ENCODE measurements at regions not wholly inside any gene's neighbourhood (a gene's known extent, or its start where the extent isn't known, plus 50 kb on each side); places are given as distances from the start of the nearest gene placed in this dataset.
"Not testable (repeated sequence)": the region's sequence is repeated elsewhere in the genome, so short reads cannot be mapped to it uniquely, and the experiment has no call there.

DNA sequence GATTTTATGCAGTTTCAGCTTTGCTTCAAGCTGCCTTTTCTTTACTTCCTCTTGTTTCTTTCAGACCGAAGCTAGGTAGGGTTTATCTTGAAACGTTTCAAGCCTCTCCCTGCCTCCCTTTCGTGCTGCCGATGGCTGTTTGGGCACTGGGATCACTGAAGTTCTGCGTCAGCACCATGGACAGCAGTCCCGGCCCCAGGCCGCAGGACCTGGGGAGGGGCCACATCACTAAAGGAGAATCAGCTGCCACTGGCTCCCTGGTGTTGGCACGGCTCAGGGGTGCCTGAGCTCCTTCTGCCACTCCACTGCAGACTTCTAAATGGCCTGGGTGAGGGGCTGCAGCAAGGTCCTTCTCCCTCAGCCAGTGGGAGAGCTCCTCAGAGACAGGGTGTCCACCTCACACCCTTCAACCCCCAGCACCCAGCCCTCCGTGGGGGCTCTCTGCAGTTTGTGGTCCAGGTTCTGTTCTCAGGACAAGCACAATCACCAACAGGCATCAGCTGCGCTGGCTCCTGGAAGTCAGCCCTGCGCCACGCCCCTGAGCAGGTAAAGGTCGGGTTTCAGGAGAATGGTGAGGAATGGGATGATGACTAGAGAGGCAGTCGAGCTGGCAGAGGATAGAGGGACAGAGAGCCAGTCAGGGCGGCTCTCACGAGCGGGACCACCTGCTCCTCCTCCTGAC, 387.2 kb downstream of the TCERG1L start:
- no peak for DNase-seq

DNA sequence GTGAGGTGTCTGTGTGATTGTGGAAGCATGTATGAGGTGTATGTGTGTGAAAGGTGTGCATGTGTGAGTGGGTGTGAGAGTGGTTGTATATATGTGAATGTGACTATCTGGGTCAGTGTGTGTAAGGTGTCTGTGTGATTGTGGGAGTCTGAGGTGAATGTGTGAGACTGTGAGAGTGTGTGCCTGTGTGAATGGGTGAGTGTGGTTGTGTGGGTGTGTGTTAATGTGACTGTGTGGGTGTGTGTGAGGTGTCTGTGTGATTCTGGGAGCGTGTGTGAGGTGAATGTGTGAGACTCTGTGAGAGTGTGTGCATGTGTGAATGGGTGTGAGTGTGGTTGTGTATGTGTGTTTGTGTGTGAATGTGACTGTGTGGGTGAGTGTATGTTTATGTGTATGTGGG, 385.1 kb downstream of the TCERG1L start:
- DNase-seq: no peak

DNA sequence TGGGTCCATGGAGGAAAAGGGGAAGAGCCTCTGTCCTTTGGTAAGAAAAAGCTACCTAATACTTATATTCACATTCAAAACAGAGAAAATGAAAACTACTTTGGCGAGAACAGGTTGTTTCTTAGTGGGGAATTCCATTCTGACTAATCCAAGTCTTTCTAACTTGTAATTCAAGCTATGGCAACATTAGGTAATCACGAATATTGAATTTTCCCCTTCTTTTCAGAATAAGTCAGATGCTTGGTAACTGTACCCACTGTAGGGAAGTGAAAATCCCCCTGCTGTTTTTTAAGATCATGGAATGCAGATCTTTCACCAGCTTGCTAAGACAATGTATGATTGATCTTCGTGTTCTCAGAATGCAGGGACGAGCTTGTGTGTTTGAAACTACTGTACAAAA, 384.4 kb downstream of the TCERG1L start:
- no peak for DNase-seq

DNA sequence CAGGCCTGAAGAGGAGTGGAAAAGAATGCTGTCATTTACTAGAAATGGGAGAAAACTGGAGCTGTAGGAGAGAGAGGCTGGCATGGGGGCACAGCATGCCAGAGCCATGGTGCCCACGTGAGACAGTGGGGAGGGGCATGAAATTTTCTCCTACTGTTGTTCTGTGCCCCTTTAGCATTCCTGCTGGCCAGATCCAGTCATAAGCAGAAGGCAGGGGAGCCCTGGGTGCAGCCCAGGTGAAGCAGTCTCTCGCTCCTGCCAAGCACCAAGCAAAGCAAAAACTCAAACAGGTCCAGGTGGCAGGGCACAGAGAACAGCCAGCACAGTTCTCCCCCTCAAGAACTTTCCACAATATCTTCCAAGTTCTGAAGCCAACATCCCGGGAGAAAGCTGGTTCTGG, 383.2 kb downstream of the TCERG1L start:
- DNase-seq: no peak

DNA sequence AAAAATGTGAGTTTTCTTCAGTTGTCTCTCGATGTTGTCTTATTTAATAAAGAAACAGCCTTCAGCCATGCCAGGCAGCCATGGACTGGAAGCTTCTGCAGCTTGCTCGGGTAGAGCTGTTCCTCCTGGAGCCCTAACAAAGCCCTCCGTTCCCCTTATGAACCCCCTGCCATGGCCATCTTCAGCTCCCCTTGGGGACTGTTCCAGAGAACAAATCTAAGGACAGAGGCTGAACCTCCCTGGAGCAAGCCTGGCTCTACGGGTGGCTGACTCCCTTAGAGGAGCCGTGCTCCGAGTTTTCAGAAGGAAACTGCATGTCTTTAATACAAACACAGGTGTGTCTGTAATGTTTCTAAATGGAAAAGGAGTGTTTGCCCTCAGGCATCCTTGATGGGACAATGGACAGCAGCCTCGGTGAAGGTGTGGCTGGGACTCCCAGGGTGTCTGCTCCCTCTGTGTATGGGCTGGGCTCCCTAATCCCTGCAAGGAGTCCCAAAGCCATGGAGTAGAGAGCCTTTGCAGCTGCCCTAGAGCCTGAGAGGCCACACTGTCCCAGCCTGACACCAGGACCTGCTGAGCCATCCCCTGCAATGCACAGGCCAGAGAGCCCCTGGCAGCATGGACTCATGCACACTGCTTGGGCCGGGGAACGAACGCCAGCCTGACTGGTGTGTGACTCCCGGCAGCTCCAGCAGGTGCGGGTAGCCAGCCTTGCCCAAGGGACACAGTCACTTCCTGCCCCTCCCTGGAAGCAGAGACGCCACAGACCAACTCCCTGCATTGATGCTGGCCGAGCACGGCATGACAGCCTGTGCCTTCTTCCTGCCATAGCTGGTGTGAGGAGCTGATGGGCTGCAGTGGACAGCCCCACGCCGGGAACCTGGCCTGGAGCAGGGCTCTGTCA, 381.8 kb downstream of the TCERG1L start:
- peak; percentile 4 to 32 (median 13) for DNase-seq

DNA sequence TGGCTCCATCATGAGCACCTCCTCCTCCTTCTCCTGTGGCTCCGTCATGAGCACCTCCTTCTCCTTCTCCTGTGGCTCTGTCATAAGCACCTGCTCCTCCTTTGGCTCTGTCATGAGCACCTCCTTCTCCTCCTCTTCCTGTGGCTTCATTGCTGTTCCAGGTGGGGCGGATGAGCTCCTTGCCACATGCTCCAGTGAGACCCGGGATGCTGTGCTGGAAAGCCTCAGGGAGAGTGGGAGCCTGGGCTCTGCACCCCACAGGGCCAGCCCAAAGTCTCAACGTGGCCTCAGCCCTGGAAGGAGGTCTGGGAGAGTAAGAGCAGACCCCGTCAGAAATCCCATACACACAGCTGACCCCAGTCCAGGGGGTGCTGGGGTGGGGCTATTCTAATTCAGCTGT, 380.7 kb downstream of the TCERG1L start:
- no peak for DNase-seq

DNA sequence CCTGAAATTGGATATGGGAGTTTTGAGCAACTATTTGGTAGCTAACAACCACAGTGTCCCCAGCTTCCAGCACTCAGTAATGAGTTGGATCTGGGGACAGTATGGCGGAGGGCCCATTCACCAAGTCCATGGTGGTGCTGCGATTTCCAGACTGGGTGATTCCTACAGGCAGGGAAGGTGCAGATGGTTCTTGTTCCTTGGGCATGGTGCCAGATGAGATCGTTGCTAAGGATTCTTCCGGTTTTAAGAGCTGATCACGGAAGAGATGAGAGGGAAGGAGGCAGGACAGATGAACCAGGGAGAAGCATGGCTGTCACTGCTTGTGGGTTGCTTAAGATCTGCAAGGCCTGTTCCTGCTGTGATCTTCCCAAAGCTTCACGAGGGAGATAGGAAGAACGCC, 380.3 kb downstream of the TCERG1L start:
- DNase-seq: no peak

DNA sequence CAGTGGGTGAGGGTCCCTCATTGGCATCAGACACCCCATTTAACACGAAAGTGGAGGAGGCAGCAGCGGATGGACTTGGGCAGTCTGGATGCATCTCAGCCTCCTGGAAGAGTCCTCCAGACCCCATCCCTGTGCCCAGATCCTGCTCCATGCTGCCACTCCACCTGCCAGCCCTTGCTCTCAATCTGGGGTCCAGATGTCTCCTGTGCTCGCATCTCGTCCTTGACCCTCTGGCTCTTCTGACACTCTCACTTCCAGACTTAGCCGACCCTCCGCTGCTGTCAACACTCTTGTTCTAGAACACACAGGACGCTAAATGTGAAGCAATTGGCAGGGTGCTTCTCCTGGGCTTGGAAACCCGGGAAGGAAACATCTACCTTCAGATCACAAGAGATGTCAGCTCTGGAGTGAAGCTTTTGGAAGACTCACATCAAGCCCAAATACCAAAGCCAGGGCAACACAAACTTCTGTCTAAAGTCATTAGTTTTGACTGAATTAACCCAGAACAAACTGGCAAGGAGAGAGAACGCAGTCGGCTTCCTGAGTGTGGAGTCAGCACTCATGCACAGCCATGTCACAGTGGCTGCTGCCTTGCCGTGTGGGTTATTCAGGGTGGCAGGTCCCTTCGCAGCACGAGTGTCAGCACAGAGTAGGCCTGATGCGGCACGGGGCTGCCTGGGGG, 379.1 kb downstream of the TCERG1L start:
- no peak for DNase-seq

DNA sequence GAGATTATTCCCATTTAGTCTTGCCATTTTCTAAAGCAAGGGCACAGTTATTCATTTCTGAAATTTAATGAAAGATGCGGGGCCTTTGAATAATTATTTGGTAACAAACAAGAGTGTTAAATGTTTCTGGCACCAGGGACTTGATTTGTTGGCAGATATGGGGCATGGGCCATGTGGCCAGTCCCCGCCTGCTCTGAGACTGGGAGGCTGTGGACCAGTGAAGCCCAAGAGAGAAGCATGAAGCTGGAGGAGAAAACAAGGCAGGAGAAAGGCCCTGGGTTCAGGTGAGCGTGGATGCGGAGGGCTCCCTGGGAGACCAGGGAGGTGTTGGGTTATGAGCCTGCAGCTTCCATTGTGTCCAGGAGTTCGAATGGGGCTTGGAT, 378.5 kb downstream of the TCERG1L start:
- DNase-seq: no peak

DNA sequence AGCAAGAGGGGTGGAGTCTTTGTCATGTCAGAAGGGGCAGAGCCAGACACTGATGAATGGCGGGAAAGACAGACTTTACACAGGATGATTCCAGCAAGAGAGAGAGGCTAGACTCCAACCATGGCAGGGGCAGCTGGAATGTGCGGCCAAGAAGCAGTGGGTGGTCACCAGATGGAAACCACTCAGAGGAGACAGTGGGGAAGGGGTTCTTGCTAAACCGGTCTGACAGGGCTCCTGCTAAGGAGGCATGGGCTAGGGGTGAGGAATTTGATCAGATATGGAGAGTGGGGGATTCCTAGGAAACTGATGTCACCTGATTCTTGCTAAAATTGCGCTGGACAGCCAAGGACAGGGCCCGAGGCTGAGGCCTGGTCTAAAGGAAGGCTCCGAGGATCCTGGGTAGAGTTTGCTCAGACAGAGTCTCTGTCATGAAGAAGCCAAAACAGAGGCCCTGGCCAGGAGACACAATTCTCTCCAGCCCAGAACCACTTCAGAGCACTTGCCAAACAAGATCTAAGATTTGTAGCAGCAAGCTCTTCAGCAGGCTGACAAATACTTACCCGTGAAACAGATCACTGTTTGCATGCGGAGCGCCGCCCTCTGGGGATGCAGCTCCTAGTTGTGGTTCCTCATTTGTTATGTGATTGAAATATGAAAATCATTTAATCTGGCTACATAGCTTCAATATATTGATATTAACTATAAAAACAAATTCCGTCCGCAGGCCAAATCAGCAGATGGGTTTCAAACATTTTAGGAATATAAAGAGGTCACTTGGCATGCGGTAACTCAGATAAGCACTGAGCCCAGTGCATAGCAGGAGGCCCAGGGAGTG, 377.0 kb downstream of the TCERG1L start:
- peak; percentile 1 to 17 (median 10) for DNase-seq

DNA sequence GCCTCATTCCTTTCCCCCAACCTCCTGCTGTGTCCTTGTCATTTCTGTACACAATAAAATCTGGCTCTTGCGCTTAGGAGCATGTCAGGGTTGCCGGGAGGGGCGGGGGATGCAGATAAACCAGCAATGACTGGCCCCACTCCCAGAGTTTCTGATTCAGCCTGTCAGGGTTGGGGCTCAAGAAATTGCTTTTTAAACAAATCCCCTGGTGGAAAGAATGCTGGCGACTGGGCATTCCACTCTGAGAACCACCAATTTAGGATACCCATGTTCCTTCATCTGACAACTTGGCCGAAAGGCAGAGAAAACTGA, 376.4 kb downstream of the TCERG1L start:
- peak; percentile 15 to 28 (median 23) for DNase-seq

DNA sequence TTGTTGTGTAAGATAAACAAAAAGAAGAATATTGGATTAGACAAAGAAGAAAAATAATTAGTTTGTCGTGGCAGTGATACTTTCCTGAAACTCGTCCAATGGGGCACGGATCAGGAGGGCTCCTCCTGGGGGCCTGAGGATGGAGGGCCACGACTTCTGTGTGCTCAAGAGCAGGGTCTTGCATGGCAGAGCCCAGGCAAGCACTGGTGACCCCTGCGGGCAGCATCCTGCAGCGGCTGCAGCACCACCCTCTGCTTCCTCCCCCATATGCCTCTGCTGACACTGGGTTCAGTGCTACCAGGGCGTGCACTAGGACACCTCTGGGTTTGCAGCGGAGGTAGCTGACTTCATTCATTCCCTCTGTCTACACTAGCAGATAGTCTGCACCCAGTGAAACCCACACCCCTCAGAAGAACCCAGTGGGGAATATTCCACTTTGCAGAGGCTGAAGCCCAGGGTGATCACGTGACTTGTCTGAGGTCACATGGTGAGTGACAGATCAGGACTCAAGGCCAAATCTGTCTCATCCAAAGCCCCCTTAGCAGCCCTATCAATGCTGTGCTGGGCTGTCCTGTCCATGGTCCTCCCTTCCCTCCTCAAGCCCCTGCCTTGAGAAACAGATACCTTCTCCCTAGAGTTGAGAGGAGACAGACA, 375.5 kb downstream of the TCERG1L start:
- no peak for DNase-seq

DNA sequence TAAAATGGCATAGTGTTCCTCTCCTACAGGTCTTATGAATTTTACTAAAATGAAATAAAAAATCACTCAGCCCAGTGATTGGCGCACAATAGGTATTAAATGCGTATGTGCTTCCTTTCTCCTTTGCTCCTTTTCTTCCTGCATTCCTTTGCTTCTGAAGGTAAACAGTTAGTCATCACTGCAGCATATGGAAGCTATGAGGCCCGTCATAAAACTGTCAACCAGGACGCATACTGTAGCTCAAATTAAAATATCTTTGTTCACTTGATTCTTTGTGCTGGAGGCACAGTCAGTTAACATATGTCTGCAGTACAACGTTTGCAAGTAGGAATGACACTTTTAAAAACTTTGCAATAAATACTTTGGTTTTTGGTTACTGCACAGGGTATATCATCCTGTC, 374.7 kb downstream of the TCERG1L start:
- DNase-seq: no peak

DNA sequence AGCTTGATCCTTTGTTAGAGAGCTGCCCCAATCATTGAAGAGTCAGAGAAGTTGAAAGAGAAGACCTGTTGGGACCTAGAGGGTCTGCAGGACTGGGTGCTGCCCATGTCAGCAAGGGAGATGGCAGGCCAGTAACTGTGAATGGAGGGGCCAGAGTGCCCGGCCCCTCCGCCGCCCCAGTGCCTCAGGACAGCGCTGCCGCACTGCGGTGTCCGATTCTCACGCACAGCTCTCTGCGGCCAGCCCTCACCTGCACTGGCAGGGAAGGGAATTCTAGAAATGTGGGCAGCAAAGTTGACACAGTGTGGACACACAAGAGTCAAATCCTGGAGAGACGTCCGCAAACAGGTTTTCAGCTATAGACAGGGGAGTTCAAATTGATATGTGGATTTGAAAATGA, 373.5 kb downstream of the TCERG1L start:
- no peak for DNase-seq

DNA sequence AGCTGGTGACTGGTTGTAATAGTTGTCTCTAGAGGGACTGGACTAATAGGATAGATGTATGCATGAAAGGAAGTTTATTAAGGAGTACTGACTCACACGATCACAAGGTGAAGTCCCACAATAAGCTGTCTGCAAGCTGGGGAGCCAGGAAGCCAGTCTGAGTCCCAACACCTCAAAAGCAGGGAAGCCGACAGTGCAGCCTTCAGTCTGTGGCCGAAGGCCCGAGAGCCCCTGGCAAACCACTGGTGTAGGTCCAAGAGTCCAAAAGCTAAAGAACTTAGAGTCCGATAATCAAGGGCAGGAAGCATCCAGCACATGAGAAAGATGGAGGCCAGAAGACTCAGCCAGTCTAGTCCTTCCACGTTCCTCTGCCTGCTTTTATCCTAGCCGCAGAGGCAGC, 372.6 kb downstream of the TCERG1L start:
- DNase-seq: not testable (repeated sequence)

DNA sequence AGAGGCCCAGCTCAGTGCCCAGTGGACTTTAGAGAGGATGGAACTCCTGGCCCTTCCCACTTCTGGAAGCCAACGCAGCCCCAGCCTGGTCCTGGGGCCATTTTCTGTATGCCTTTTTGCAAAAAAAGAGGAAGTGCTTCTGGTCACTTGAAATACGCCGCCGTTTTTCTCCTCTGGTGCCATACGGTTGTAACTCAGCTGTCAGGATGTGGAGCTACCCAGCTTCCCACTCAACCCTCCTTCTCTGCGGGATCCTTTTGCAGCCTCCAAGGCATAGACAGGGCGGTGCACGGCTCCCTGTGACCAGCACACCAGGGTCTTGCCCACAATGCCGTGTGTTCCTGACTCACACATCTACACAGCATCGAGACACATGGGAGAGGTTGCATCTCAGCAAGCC, 369.6 kb downstream of the TCERG1L start:
- peak in 1 of 3 experiments; percentile 10 for DNase-seq

DNA sequence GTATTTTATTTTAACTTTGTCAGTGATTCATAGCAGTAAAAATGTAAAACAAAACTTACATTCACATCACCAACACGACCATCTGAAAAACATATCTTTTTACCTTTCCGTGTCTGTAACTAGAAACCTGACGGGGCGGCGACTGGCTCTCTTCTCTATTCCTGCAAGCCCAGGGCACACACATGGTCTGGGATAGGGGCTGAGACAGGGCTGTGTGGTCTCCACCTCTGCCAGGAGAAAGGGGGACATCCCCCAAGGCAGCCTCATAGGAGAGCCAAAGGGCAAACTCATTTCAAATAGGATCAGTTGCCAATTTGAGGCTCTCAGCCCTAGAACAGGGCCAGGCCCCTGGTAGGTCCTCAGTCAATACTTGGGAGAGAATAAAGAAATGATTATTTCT, 359.4 kb downstream of the TCERG1L start:
- DNase-seq: no peak

DNA sequence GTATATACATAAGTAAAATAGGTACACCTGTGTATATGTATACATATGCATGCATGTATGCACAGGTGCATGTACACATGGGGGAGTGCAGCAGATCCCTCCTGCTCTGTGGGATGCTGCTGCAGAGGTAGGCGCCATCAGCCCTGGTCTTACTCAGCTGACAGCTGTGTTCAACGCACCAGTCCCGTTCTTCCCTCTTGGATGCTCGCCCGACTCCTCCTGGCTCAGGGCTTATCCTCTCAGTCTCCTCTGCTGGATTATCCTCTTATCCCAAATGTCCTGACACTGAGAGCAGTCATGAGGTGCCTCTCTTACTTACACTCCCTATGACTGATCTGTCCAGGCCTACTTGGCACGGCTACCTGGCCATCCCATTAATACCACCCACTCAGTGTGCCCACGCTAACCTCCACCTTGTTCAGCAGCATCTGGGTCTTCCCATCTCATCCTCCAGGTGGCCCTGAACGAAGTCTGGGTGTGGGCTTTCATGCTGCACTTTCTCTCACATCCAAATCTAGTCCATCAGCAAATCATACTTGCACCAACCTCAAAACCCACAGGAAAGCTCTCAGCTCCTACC, 357.1 kb downstream of the TCERG1L start:
- DNase-seq: no peak

DNA sequence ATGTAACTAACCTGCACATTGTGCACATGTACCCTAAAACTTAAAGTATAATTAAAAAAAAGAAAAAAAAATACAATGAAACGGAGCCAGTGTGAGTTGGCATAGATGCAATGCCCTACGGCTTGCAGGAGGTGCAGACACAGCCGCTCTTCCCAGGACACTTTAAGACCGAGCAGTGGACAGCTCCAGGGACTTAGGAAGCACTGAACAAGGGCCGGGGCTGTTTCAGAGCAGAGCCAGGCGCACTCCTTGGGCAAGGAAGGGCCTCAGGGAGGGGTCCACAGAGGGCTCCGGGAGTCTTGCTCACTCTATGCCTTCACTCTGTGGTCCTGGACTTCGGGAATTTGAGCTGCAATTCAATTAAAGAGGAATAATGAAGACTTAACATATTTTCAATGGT, 355.3 kb downstream of the TCERG1L start:
- no peak for DNase-seq

DNA sequence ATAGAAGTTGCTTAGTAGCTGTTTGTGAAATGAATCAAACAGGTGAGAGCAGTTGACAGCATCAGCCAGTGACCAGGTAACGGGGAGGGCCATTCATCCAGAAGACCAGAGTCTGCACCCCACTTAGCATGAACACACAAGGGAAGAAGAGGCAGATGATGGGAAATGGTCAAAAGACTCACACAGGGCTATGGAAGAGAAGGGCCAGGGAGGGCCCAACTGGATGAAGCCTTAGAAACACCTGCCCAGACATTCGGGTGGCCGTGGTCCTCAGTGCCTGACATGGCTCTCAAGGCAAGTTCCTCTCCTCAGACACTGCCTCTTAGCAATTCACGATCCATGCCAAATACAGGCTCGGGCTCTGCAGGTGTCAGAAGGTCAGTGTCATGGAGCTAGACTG, 354.1 kb downstream of the TCERG1L start:
- DNase-seq: no peak

DNA sequence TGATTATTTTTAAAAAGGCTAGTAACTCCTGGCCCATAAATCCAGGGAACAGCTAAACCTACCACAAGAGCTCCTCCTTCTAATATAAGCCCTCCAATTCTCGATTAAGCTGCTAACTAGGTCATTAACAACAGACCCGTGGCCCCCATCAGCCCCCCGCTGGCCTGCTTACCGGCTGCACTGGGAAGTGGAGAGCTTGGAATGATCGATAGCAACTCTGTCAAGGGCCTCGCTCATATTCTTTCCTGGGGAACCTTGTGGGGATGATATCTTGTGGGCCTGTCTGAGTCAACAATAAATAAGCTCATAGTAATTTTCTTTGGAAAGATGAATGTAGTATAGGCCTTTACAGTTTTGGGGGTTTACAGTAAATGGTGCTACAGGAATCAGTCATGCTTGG, 353.5 kb downstream of the TCERG1L start:
- DNase-seq: no peak

All from NCI-H1417 (cell line).